Brain pericyte (primary cell): ENCODE measurements at regions not wholly inside any gene's neighbourhood (a gene's known extent, or its start where the extent isn't known, plus 50 kb on each side); places are given as distances from the start of the nearest gene placed in this dataset.

Experiments used
- DNase-seq: peaks from one replicate; pipeline ENCODE4 v3.0.0-alpha.2; 2012; ENCODE audit warnings: low read depth, low spot score

GRCh38 chr16:85492295-85492864, 120.7 kb upstream of the GSE1 start:
- no peak for DNase-seq

DNA sequence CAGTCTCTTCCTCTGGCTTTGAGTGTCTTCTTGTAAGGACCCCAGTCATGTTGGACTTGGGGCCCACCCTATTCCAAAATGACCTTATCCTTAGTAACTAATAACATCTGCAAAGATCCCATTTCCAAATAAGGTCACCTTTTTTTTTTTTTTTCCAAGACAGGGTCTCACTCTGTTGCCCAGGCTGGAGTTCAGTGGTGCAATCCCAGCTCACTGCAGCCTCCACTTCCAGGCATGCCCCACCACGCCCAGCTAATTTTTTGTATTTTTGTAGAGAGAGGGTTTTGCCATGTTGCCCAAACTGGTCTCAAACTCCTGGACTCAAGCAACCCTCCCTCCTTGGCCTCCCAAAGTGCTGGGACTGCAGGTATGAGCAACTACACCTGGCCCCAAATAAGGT, 118.8 kb upstream of the GSE1 start:
- DNase-seq: no peak

GRCh38 chr16:85495259-85495658, 117.9 kb upstream of the GSE1 start:
- no peak for DNase-seq

- no peak for DNase-seq
Observed at GRCh38 chr16:85495823-85496538, 117.1 kb upstream of the GSE1 start.

- DNase-seq: no peak
Observed at GRCh38 chr16:85497622-85498314, 115.4 kb upstream of the GSE1 start.

- no peak for DNase-seq
Observed at GRCh38 chr16:85498607-85499006, 114.5 kb upstream of the GSE1 start.

- no peak for DNase-seq
Observed at GRCh38 chr16:85500220-85500619, 112.9 kb upstream of the GSE1 start.

DNA sequence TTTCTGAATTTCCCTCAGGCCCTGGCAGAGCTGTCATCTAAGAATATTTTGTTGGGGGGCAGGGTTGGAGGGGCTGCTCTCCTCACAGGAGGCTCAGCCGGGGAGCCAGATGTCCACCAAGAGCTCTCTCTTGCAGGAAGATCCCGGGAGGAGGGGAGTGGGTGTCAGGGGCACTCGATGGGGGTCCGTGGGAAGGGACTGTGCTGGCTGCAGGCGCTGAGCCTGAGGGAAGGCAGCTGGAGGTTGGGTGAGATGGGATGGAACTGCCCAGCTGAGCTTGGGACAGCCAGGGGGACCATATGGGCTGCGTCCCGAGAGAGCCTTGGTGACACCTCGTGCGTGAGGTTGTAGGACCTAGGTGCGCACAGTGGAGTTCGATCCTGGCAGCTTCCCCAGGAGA, 111.2 kb upstream of the GSE1 start:
- no peak for DNase-seq

DNA sequence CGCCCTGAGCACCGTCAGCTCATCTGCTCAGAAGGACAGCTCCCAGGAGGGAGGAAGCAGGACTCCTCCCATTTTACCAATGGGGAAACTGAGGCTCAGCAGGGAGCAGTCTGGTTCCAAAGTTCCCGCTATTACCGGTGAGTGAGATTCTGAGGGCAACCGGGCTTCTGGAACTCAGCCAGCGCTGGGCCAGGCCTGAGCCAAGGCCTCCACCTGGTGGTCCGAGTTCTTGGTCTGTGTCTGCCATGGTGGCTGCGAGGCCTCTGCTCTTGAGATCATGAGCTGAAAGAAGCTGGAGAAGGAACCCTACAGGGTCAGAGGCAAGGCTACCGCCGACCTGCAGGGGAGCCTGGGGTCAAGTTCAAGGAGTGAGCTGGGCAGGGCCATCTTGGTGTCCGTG, 110.8 kb upstream of the GSE1 start:
- no peak for DNase-seq

GRCh38 chr16:85503679-85504231, 109.4 kb upstream of the GSE1 start:
- DNase-seq: no peak

GRCh38 chr16:85504242-85504641, 108.9 kb upstream of the GSE1 start:
- no peak for DNase-seq

DNA sequence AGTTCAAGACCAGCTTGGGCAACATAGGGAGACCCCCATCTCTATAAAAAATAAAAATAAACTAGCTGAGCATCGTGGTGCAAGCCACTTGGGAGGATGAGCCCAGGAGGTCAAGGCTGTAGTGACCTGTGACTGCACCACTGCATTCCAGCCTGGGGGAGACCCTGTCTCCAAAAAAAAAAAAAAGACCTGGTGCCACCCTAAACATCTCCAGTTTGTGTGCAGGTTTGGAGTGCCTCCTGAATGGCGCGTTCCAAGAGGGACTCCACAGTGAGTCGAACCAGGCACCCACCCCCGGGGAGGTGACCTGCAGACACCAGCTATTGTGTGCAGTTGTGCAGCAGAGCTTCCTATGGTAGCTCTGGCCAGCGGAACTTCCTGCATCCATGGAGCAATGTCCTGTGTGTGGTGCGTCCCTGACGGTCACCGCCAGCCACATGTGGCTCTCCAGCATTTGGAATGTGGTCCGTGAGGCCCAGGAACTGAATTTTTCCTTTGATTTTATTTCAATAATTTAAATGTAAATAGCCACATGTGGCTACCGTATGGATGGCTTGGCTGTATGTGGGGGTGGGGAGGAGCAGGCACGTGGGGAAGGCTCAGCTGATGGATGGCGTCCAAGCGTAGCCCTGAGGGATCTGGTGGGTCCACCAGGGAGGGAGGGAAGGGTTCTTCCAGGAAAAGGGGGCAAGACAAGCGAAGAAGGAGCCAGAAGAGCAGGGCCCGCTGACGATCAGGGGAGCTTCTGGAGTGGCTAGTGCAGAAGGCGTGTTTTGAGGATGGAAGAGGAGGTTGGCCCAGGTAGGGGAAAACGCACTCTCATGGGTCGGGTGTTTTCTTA, 107.1 kb upstream of the GSE1 start:
- DNase-seq: no peak

GRCh38 chr16:85506635-85506911, 106.5 kb upstream of the GSE1 start:
- no peak for DNase-seq

GRCh38 chr16:85507342-85507741, 105.8 kb upstream of the GSE1 start:
- DNase-seq: no peak

DNA sequence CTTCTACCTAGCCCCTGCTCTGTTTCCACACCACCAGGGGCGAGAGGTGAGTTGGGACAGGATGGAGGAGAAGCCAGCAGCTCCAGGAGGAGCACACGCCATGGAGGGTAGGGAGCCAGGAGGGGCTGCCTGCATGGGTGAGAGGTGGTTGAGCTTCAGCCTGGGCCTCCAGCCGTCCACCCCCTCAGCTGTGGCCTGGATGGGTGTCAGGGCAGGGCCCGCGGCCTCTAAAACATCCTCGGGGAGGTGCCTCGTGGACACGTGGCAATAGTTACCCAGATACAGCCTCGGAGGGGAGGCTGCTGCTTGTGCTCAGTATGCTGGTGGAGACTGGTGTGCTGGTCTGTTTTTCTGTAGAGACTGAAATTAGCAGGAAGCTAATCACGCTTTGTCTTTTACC, 104.7 kb upstream of the GSE1 start:
- DNase-seq: no peak

- no peak for DNase-seq
Observed at GRCh38 chr16:85508993-85509392, 104.1 kb upstream of the GSE1 start.

- DNase-seq: no peak
Observed at GRCh38 chr16:85510041-85510659, 103.0 kb upstream of the GSE1 start.

DNA sequence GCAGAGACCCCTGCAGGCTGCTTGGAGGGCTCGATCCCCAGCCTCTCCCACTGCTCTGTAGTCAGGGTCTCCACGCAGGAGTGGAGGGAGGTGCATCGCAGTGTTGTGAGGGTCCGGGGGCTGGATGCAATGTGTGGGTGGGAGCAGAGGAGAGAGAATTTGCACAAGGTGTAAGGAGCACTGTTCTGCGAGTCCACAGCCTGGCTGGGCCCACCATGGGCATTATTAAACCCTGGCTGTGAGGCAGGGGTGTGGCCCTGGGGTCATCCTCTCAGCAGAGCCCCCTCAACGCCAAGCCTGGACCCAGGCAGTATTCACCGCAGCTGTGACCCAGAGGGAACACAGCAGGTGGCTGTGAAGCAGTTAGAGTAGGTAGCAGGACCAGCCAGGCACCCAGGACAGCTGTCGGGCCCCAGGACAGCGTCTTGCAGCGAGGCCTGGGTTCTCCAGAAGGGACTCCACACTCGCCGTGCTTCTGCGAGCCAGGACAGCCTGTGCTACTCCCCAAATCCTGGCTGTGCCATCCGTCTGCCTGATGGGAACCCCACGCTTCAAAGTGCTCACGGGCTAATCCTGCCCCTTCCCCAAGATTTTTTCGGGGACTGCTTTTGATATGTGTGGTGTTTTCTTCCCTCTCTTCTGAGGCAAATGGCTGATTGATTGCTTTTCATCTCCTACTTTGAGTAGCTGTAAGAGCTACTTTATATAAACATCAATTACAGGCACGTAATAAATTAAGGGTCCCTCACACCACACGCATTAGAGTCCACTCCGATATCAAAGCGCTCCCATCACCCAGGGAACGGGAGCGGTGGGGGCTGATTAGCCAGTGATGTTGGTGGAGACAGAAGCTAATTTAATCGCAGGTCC, 100.9 kb upstream of the GSE1 start:
- DNase-seq: no peak

- DNase-seq: no peak
Observed at GRCh38 chr16:85512808-85513115, 100.4 kb upstream of the GSE1 start.

- DNase-seq: no peak
Observed at GRCh38 chr16:85513180-85513579, 99.9 kb upstream of the GSE1 start.

DNA sequence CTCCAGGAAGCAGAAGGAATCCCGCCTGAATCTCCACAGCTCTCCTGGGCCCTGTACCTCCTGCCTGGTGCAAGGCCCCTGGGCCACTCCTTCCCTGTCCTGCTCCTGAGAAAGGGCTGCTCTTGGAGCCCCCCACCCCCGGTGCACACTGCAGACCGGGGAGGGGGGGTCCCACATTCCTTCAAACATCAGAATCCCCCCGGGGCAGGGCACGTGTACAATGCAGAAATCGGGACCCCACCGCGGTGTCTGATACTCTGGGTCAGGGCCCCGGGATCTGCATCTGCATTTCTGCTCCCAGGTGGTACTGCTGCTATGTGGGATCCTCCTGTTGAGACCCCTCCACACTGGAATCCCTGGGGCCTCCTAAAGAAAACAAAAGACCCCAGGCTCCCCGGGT, 99.5 kb upstream of the GSE1 start:
- no peak for DNase-seq
